H1 (cell line): ENCODE measurements at regions not wholly inside any gene's neighbourhood (a gene's known extent, or its start where the extent isn't known, plus 50 kb on each side); places are given as distances from the start of the nearest gene placed in this dataset.

Experiments used
- CBX5 ChIP-seq: fragments of 300-800, 300-1000 bp; sonication (generic); IDR thresholded peaks from 2 replicates; pipeline ENCODE4 v1.7.1; 2016; ENCODE audit warnings: antibody characterized with exemption, low read length, low read depth
- CHD7 ChIP-seq: fragments of 300-600 bp; sonication (generic); IDR thresholded peaks from 2 replicates; pipeline ENCODE4 v1.7.1; 2012; ENCODE audit warnings: low read length, moderate library complexity, mild to moderate bottlenecking, inconsistent platforms; ENCODE audit not compliant: insufficient replicate concordance
- CREB1 ChIP-seq: IDR thresholded peaks from 2 replicates; pipeline ENCODE4 v1.6.1; 2012; ENCODE audit warnings: inconsistent platforms
- CTCF ChIP-seq, 3 experiments: IDR thresholded peaks; 1 replicate in 2 of 3; 2 replicates in 1 of 3; pipeline versions ENCODE4 v1.5.1 to v1.6.1; 2011; ENCODE audit warnings: low read length in 3 of 3, mild to moderate bottlenecking in 3 of 3, inconsistent platforms in 2 of 3, low read depth in 1 of 3, moderate library complexity in 1 of 3; ENCODE audit not compliant: insufficient read depth in 1 of 3; ENCODE audit errors: control extremely low read depth in 1 of 3
- HDAC6 ChIP-seq: IDR thresholded peaks from one replicate; pipeline ENCODE4 v1.7.1; 2012; ENCODE audit warnings: low read depth, mild to moderate bottlenecking, inconsistent platforms, low read length, moderate library complexity
- JUND ChIP-seq: IDR thresholded peaks from 2 replicates; pipeline ENCODE4 v1.6.1; 2011; ENCODE audit warnings: mild to moderate bottlenecking, improper control_type of control experiment, low read length
- POLR2A ChIP-seq, 2 experiments: IDR thresholded peaks; 1 replicate in 1 of 2; 2 replicates in 1 of 2; pipeline ENCODE4 v1.6.1; 2011; ENCODE audit warnings: low read depth in 2 of 2, low read length in 2 of 2, mild to moderate bottlenecking in 2 of 2; ENCODE audit errors: control extremely low read depth in 1 of 2
- POLR2AphosphoS5 ChIP-seq: IDR thresholded peaks from 2 replicates; pipeline ENCODE4 v1.6.1; 2011; ENCODE audit warnings: low read depth, low read length
- SIN3A ChIP-seq, 2 experiments: IDR thresholded peaks in 1 of 2; conservative IDR thresholded peaks in 1 of 2; 2 replicates each; pipeline ENCODE4 v1.6.1; 2011 to 2012; ENCODE audit warnings: low read length in 2 of 2, improper control_type of control experiment in 1 of 2, low read depth in 1 of 2, mild to moderate bottlenecking in 1 of 2
- SP2 ChIP-seq: IDR thresholded peaks from 2 replicates; pipeline ENCODE4 v1.6.1; 2012; ENCODE audit warnings: mild to moderate bottlenecking, low read length, inconsistent platforms
- TCF12 ChIP-seq: IDR thresholded peaks from 2 replicates; pipeline ENCODE4 v1.6.1; 2011; ENCODE audit warnings: low read depth, mild to moderate bottlenecking, low read length
- ZNF274 ChIP-seq: IDR thresholded peaks from 2 replicates; pipeline ENCODE4 v1.7.0; 2012; ENCODE audit warnings: low read length, borderline replicate concordance; ENCODE audit errors: extremely low read depth

GRCh38 chr14:23727566-23728335 is 91.6 kb downstream of the DHRS2 start:
- no peak for TF ChIP-seq POLR2A (IDR thresholded peaks at IDR 0.05; ENCODE audit: control extremely low read depth in 1 of 2, low read depth in 2 of 2, low read length in 2 of 2)
- peak in 2 of 3 experiments; percentile 44 to 58; a peak in 3 of 4 replicates for TF ChIP-seq CTCF (IDR thresholded peaks at IDR 0.05; ENCODE audit: control extremely low read depth in 1 of 3, insufficient read depth in 1 of 3, low read depth in 1 of 3, low read length in 3 of 3)
- TF ChIP-seq SIN3A (conservative IDR thresholded peaks at IDR 0.05 in 1 of 2, IDR thresholded peaks at IDR 0.05 in 1 of 2; ENCODE audit: low read depth in 1 of 2, low read length in 2 of 2) = no peak
- no peak for TF ChIP-seq HDAC6
- TF ChIP-seq CHD7 = no peak
- no peak for TF ChIP-seq ZNF274
- TF ChIP-seq JUND = no peak
- TF ChIP-seq TCF12 = no peak
- no peak for TF ChIP-seq CREB1
- no peak for TF ChIP-seq CBX5
- no peak for TF ChIP-seq SP2
- TF ChIP-seq POLR2AphosphoS5 = no peak
